HG02588 (cell line): ENCODE measurements at regions not wholly inside any gene's neighbourhood (a gene's known extent, or its start where the extent isn't known, plus 50 kb on each side); places are given as distances from the start of the nearest gene placed in this dataset.

Experiments
- ATAC-seq: cut with Tn5 transposase; IDR thresholded peaks from one replicate; pipeline ENCODE4 v1.9.1; 2021; ENCODE audit warnings: mild to moderate bottlenecking, moderate library complexity; ENCODE audit not compliant: unreplicated experiment

GRCh38 chr16:73615071-73615940, 567.4 kb upstream of the ZFHX3 start:
- ATAC-seq: no peak

GRCh38 chr16:73614131-73614530, 566.2 kb upstream of the ZFHX3 start:
- ATAC-seq: no peak

- no peak for ATAC-seq
Observed at GRCh38 chr16:73610605-73611156, 562.8 kb upstream of the ZFHX3 start.

GRCh38 chr16:73610160-73610559, 562.2 kb upstream of the ZFHX3 start:
- ATAC-seq: no peak

GRCh38 chr16:73608911-73609310, 561.0 kb upstream of the ZFHX3 start:
- ATAC-seq: no peak

GRCh38 chr16:73605309-73605708, 557.4 kb upstream of the ZFHX3 start:
- no peak for ATAC-seq

GRCh38 chr16:73601911-73602310, 554.0 kb upstream of the ZFHX3 start:
- ATAC-seq: no peak

GRCh38 chr16:73599870-73600269, 551.9 kb upstream of the ZFHX3 start:
- no peak for ATAC-seq

- ATAC-seq: no peak
Observed at GRCh38 chr16:73599351-73599750, 551.4 kb upstream of the ZFHX3 start.

- no peak for ATAC-seq
Observed at GRCh38 chr16:73584157-73584556, 536.2 kb upstream of the ZFHX3 start.

- no peak for ATAC-seq
Observed at GRCh38 chr16:73572135-73572828, 524.4 kb upstream of the ZFHX3 start.

- no peak for ATAC-seq
Observed at GRCh38 chr16:73569266-73569980, 521.5 kb upstream of the ZFHX3 start.

- ATAC-seq: no peak
Observed at GRCh38 chr16:73568769-73569168, 520.8 kb upstream of the ZFHX3 start.

GRCh38 chr16:73565925-73566324, 518.0 kb upstream of the ZFHX3 start:
- ATAC-seq: no peak

- ATAC-seq: no peak
Observed at GRCh38 chr16:73565263-73565662, 517.3 kb upstream of the ZFHX3 start.

- no peak for ATAC-seq
Observed at GRCh38 chr16:73563709-73564108, 515.8 kb upstream of the ZFHX3 start.

- ATAC-seq: no peak
Observed at GRCh38 chr16:73560497-73560896, 512.6 kb upstream of the ZFHX3 start.

GRCh38 chr16:73558219-73558618, 510.3 kb upstream of the ZFHX3 start:
- no peak for ATAC-seq

GRCh38 chr16:73553941-73554660, 506.2 kb upstream of the ZFHX3 start:
- no peak for ATAC-seq

GRCh38 chr16:73549984-73550631, 502.2 kb upstream of the ZFHX3 start:
- ATAC-seq: no peak
